Osteoblast (primary cell): ENCODE measurements at regions not wholly inside any gene's neighbourhood (a gene's known extent, or its start where the extent isn't known, plus 50 kb on each side); places are given as distances from the start of the nearest gene placed in this dataset.
"Not testable (repeated sequence)": the region's sequence is repeated elsewhere in the genome, so short reads cannot be mapped to it uniquely, and the experiment has no call there.

Experiments used
- DNase-seq: peaks from one replicate; pipeline ENCODE4 v3.0.0; 2011; ENCODE audit warnings: low spot score, mixed read lengths; ENCODE audit not compliant: insufficient read length; ENCODE audit errors: missing footprints
- H2AFZ ChIP-seq: 2 replicates; pipeline ENCODE4 v1.6.0; 2011; ENCODE audit warnings: mild to moderate bottlenecking, low read length
- H3K27ac ChIP-seq: 2 replicates; pipeline ENCODE4 v1.5.1; 2011; ENCODE audit warnings: mild to moderate bottlenecking, low read depth, low read length, moderate library complexity
- H3K27me3 ChIP-seq: 2 replicates; pipeline ENCODE4 v1.6.0; 2012; ENCODE audit warnings: mild to moderate bottlenecking, control low read depth, inconsistent platforms, low read length, moderate library complexity; ENCODE audit not compliant: insufficient read depth
- H3K36me3 ChIP-seq: 2 replicates; pipeline ENCODE4 v1.5.1; 2011; ENCODE audit warnings: mild to moderate bottlenecking, low read length, control low read depth, moderate library complexity; ENCODE audit not compliant: insufficient read depth
- H3K4me1 ChIP-seq: 2 replicates; pipeline ENCODE4 v1.5.1; 2011; ENCODE audit warnings: mild to moderate bottlenecking, low read length, control low read depth, moderate library complexity; ENCODE audit not compliant: insufficient read depth
- H3K4me2 ChIP-seq: 2 replicates; pipeline ENCODE4 v1.6.0; 2011; ENCODE audit warnings: mild to moderate bottlenecking, low read length; ENCODE audit not compliant: insufficient read depth
- H3K4me3 ChIP-seq: fragments of 200-600 bp; sonication (generic); 3 replicates; pipeline ENCODE4 v1.5.1; 2012; ENCODE audit warnings: mild to moderate bottlenecking, low read length, inconsistent platforms; ENCODE audit not compliant: insufficient read depth
- H3K79me2 ChIP-seq: 2 replicates; pipeline ENCODE4 v1.6.0; 2012; ENCODE audit warnings: mild to moderate bottlenecking, low read length, control low read depth, inconsistent platforms; ENCODE audit not compliant: insufficient read depth
- H3K9me3 ChIP-seq: 2 replicates; pipeline ENCODE4 v1.5.1; 2011; ENCODE audit warnings: low read depth, low read length, control low read depth
- H4K20me1 ChIP-seq: 2 replicates; pipeline ENCODE4 v1.6.0; 2012; ENCODE audit warnings: mild to moderate bottlenecking, low read length, control low read depth; ENCODE audit not compliant: insufficient read depth
- CTCF ChIP-seq: IDR thresholded peaks from 2 replicates; pipeline ENCODE4 v1.5.1; 2011; ENCODE audit warnings: mild to moderate bottlenecking, low read depth, low read length, moderate library complexity; ENCODE audit errors: extremely low read depth

- no peak for TF ChIP-seq CTCF
- Histone ChIP-seq H3K36me3 (no peaks in the 10 kb centered on the region), H3K4me3 (no peak overlapping the region), H3K27me3 (no peaks in the 10 kb centered on the region), H3K27ac (no peak overlapping the region), H3K4me2 (no peak overlapping the region), H3K79me2 (no peaks in the 10 kb centered on the region), H3K4me1 (no peaks in the 10 kb centered on the region), H3K9me3 (no peaks in the 10 kb centered on the region), H4K20me1 (no peaks in the 10 kb centered on the region), H2AFZ (no peak overlapping the region)
- no peak for DNase-seq
Observed at GRCh38 chr10:22148961-22149360, 68.9 kb downstream of the EBLN1 start.

- not testable (repeated sequence) for H3K4me3 ChIP-seq, H4K20me1 ChIP-seq, H3K9me3 ChIP-seq, DNase-seq, H3K36me3 ChIP-seq, H2AFZ ChIP-seq, H3K27ac ChIP-seq, H3K4me2 ChIP-seq, H3K79me2 ChIP-seq, H3K4me1 ChIP-seq, H3K27me3 ChIP-seq
Observed at GRCh38 chr10:22145873-22146272, 71.9 kb downstream of the EBLN1 start.

GRCh38 chr10:22137542-22137941 is 80.3 kb downstream of the EBLN1 start:
- no peak for TF ChIP-seq CTCF
- no peak for DNase-seq
- H3K79me2 ChIP-seq, result no peaks in the 10 kb centered on the region

GRCh38 chr10:22135591-22135990 is 82.2 kb downstream of the EBLN1 start:
- TF ChIP-seq CTCF, result no peak
- H3K9me3 ChIP-seq, result no peaks in the 10 kb centered on the region
- H3K79me2 ChIP-seq, result no peaks in the 10 kb centered on the region
- H3K27me3 ChIP-seq, result no peaks in the 10 kb centered on the region
- no peak overlapping the region for H2AFZ ChIP-seq
- H4K20me1 ChIP-seq, result no peaks in the 10 kb centered on the region
- H3K36me3 ChIP-seq, result no peaks in the 10 kb centered on the region
- no peak overlapping the region for H3K4me3 ChIP-seq
- no peak for DNase-seq
- no peak overlapping the region for H3K4me2 ChIP-seq
- H3K27ac ChIP-seq, result no peak overlapping the region
- H3K4me1 ChIP-seq, result no peaks in the 10 kb centered on the region

More at GRCh38 chr10:22137542-22137941, 80.3 kb downstream of the EBLN1 start:
- H3K27ac ChIP-seq, result no peak overlapping the region
- no peak overlapping the region for H3K4me2 ChIP-seq
- no peak overlapping the region for H2AFZ ChIP-seq
- no peak overlapping the region for H3K4me3 ChIP-seq
- no peaks in the 10 kb centered on the region for H3K9me3 ChIP-seq
- H3K4me1 ChIP-seq, result no peaks in the 10 kb centered on the region
- no peaks in the 10 kb centered on the region for H3K27me3 ChIP-seq
- H3K36me3 ChIP-seq, result no peaks in the 10 kb centered on the region
- no peaks in the 10 kb centered on the region for H4K20me1 ChIP-seq
